GM23248 (cell line): ENCODE measurements at regions not wholly inside any gene's neighbourhood (a gene's known extent, or its start where the extent isn't known, plus 50 kb on each side); places are given as distances from the start of the nearest gene placed in this dataset.
"Not testable (repeated sequence)": the region's sequence is repeated elsewhere in the genome, so short reads cannot be mapped to it uniquely, and the experiment has no call there.

ENCODE experiments used
- EZH2 ChIP-seq: fragments of 200-600 bp; sonication (generic); IDR thresholded peaks from 2 replicates; pipeline ENCODE4 v1.6.1; 2018; ENCODE audit warnings: antibody characterized with exemption, mild to moderate bottlenecking; ENCODE audit not compliant: insufficient read depth, poor library complexity, severe bottlenecking
- EZH2phosphoT487 ChIP-seq: fragments of 200-600 bp; sonication (generic); IDR thresholded peaks from 2 replicates; pipeline ENCODE4 v1.6.1; 2018; ENCODE audit warnings: antibody characterized with exemption, moderate library complexity, mild to moderate bottlenecking, low read depth; ENCODE audit not compliant: insufficient read depth

DNA sequence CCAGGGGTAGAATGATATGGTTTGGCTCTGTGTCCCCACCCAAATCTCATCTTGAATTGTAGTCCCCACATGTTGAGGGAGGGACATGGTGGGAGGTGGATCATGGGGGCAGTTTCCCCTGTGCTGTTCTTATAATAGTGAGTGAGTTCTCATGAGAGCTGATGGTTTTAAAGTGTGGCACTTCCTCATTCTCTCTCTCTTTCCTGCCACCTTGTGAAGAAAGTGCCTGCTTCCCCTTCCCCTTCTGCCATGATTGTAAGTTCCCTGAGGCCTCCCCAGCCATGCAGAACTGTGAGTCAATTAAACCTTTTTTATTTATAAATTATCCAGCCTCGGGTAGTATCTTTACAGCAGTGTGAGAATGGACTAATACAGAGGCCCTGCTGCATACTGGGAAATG, 201.1 kb downstream of the LARP7 start:
- TF ChIP-seq EZH2phosphoT487, EZH2: not testable (repeated sequence)
